Sciatic nerve (tissue), 2 donors: ENCODE measurements at regions not wholly inside any gene's neighbourhood (a gene's known extent, or its start where the extent isn't known, plus 50 kb on each side); places are given as distances from the start of the nearest gene placed in this dataset.
"Not testable (repeated sequence)": the region's sequence is repeated elsewhere in the genome, so short reads cannot be mapped to it uniquely, and the experiment has no call there.

Source experiments
- ATAC-seq: fragments of 200-7000 bp; cut with Tn5 transposase; one replicate; pipeline ENCODE4 v1.9.1; 2020; ENCODE audit warnings: mild to moderate bottlenecking, moderate library complexity
- DNase-seq: peaks from one replicate; pipeline ENCODE4 v3.0.0-alpha.2; 2020; ENCODE audit warnings: low spot score
- intact Hi-C: fragments of 100-400 bp; cut with DNase I; formaldehyde crosslinking; loops from one replicate; pipeline ENCODE4 v1.14.2; 2022
- donor health status: DM: no; HTN: no; CAD: no.
- donor health status: DM: no; HTN: no; CAD: no.

GRCh38 chr5:1618296-1618865, 94.6 kb upstream of the LPCAT1 start:
- intact Hi-C loops, ATAC-seq, DNase-seq: not testable (repeated sequence)

- intact Hi-C loops, ATAC-seq: not testable (repeated sequence)
These were observed 93.5 kb upstream of the LPCAT1 start for GRCh38 chr5:1617236-1617755.

GRCh38 chr5:1613515-1613914, 89.8 kb upstream of the LPCAT1 start:
- intact Hi-C loops, DNase-seq, ATAC-seq: not testable (repeated sequence)

More at GRCh38 chr5:1617236-1617755, 93.5 kb upstream of the LPCAT1 start:
- not testable (repeated sequence) for DNase-seq

GRCh38 chr5:1610526-1610925, 86.8 kb upstream of the LPCAT1 start:
- DNase-seq, ATAC-seq, intact Hi-C loops: not testable (repeated sequence)

GRCh38 chr5:1609111-1609510, 85.4 kb upstream of the LPCAT1 start:
- intact Hi-C loops, DNase-seq, ATAC-seq: not testable (repeated sequence)

GRCh38 chr5:1608336-1608735, 84.6 kb upstream of the LPCAT1 start:
- ATAC-seq, DNase-seq, intact Hi-C loops: not testable (repeated sequence)

- DNase-seq, intact Hi-C loops, ATAC-seq: not testable (repeated sequence)
These were observed 83.2 kb upstream of the LPCAT1 start for GRCh38 chr5:1606951-1607350.

- intact Hi-C loops, ATAC-seq, DNase-seq: not testable (repeated sequence)
These were observed 80.2 kb upstream of the LPCAT1 start for GRCh38 chr5:1603916-1604315.

- not testable (repeated sequence) for ATAC-seq
These were observed 77.8 kb upstream of the LPCAT1 start for GRCh38 chr5:1601565-1601964.

GRCh38 chr5:1598950-1599737, 75.4 kb upstream of the LPCAT1 start:
- DNase-seq, ATAC-seq, intact Hi-C loops: not testable (repeated sequence)

More at GRCh38 chr5:1601565-1601964, 77.8 kb upstream of the LPCAT1 start:
- intact Hi-C loops, DNase-seq: not testable (repeated sequence)

- DNase-seq, intact Hi-C loops, ATAC-seq: not testable (repeated sequence)
These were observed 73.3 kb upstream of the LPCAT1 start for GRCh38 chr5:1597093-1597473.

- intact Hi-C loops, DNase-seq, ATAC-seq: not testable (repeated sequence)
These were observed 72.8 kb upstream of the LPCAT1 start for GRCh38 chr5:1596462-1597092.

- DNase-seq (peak; percentile 79), ATAC-seq (peak; percentile 89)
- intact Hi-C loops = no loop called here
These were observed 70.8 kb upstream of the LPCAT1 start for GRCh38 chr5:1594357-1595106.

GRCh38 chr5:1593903-1594356, 70.2 kb upstream of the LPCAT1 start:
- intact Hi-C loops = no loop called here
- DNase-seq = no peak
- peak; percentile 32 for ATAC-seq

GRCh38 chr5:1588071-1588694, 64.4 kb upstream of the LPCAT1 start:
- DNase-seq, ATAC-seq, intact Hi-C loops: not testable (repeated sequence)

- ATAC-seq, intact Hi-C loops, DNase-seq: not testable (repeated sequence)
These were observed 59.5 kb upstream of the LPCAT1 start for GRCh38 chr5:1583081-1583875.

- intact Hi-C loops, DNase-seq, ATAC-seq: not testable (repeated sequence)
These were observed 55.6 kb upstream of the LPCAT1 start for GRCh38 chr5:1579389-1579788.
